Mammary epithelial cell (primary cell): ENCODE measurements at regions not wholly inside any gene's neighbourhood (a gene's known extent, or its start where the extent isn't known, plus 50 kb on each side); places are given as distances from the start of the nearest gene placed in this dataset.

Experiments used
- CTCF ChIP-seq, 2 donors: IDR thresholded peaks in 1 of 2; conservative IDR thresholded peaks in 1 of 2; 2 replicates each; pipeline ENCODE4 v1.5.1; 2011 to 2012; ENCODE audit warnings: inconsistent platforms in 2 of 2, low read length in 2 of 2, mild to moderate bottlenecking in 2 of 2, control low read depth in 1 of 2, low read depth in 1 of 2; ENCODE audit not compliant: insufficient read depth in 1 of 2; ENCODE audit errors: extremely low read depth in 1 of 2
- EZH2 ChIP-seq: IDR thresholded peaks from 2 replicates; pipeline ENCODE4 v1.6.1; 2012; ENCODE audit warnings: low read length, inconsistent platforms, borderline replicate concordance

- no peak for TF ChIP-seq CTCF (conservative IDR thresholded peaks at IDR 0.05 in 1 of 2, IDR thresholded peaks at IDR 0.05 in 1 of 2; ENCODE audit: extremely low read depth in 1 of 2, insufficient read depth in 1 of 2, low read depth in 1 of 2, low read length in 2 of 2)
- TF ChIP-seq EZH2 = no peak
Observed at GRCh38 chr1:112141301-112141700, 151.8 kb upstream of the KCND3 start.
